GM19467 (cell line): ENCODE measurements at regions not wholly inside any gene's neighbourhood (a gene's known extent, or its start where the extent isn't known, plus 50 kb on each side); places are given as distances from the start of the nearest gene placed in this dataset.

Source experiments
- ATAC-seq: cut with Tn5 transposase; IDR thresholded peaks from one replicate; pipeline ENCODE4 v1.9.1; 2021; ENCODE audit warnings: mild to moderate bottlenecking, moderate library complexity; ENCODE audit not compliant: unreplicated experiment

GRCh38 chr11:128407962-128408361 is 179.4 kb downstream of the ETS1 start:
- no peak for ATAC-seq

- no peak for ATAC-seq
Measured at GRCh38 chr11:128405714-128406662, 181.4 kb downstream of the ETS1 start.

- ATAC-seq: no peak
Measured at GRCh38 chr11:128405112-128405511, 182.2 kb downstream of the ETS1 start.

GRCh38 chr11:128404437-128404836 is 182.9 kb downstream of the ETS1 start:
- ATAC-seq: no peak

- no peak for ATAC-seq
Measured at GRCh38 chr11:128400382-128401203, 186.8 kb downstream of the ETS1 start.

- ATAC-seq: peak; percentile 60
Measured at GRCh38 chr11:128399251-128400121, 187.9 kb downstream of the ETS1 start.

- ATAC-seq: peak; percentile 20
Measured at GRCh38 chr11:128398517-128399250, 188.7 kb downstream of the ETS1 start.

- ATAC-seq: no peak
Measured at GRCh38 chr11:128397362-128397761, 190.0 kb downstream of the ETS1 start.

GRCh38 chr11:128394431-128395089 is 192.8 kb downstream of the ETS1 start:
- no peak for ATAC-seq

GRCh38 chr11:128392259-128392658 is 195.1 kb downstream of the ETS1 start:
- ATAC-seq: no peak

- ATAC-seq: no peak
Measured at GRCh38 chr11:128391811-128392210, 195.5 kb downstream of the ETS1 start.

GRCh38 chr11:128390246-128390645 is 197.1 kb downstream of the ETS1 start:
- ATAC-seq: no peak

- ATAC-seq: no peak
Measured at GRCh38 chr11:128389461-128389976, 197.8 kb downstream of the ETS1 start.

- no peak for ATAC-seq
Measured at GRCh38 chr11:128388206-128388815, 199.0 kb downstream of the ETS1 start.

GRCh38 chr11:128379587-128380580 is 207.5 kb downstream of the ETS1 start:
- ATAC-seq: no peak

GRCh38 chr11:128375961-128376360 is 211.4 kb downstream of the ETS1 start:
- no peak for ATAC-seq

GRCh38 chr11:128374026-128374425 is 213.3 kb downstream of the ETS1 start:
- ATAC-seq: no peak

GRCh38 chr11:128372977-128373376 is 214.4 kb downstream of the ETS1 start:
- ATAC-seq: no peak
